HEK293T (cell line): ENCODE measurements at regions not wholly inside any gene's neighbourhood (a gene's known extent, or its start where the extent isn't known, plus 50 kb on each side); places are given as distances from the start of the nearest gene placed in this dataset.

Source experiments
- CTBP1 ChIP-seq: fragments of 450-650 bp; IDR thresholded peaks from 2 replicates; pipeline ENCODE4 v1.6.1; 2016; ENCODE audit warnings: borderline replicate concordance
- FOXA1 ChIP-seq: fragments of 450-650 bp; IDR thresholded peaks from 2 replicates; pipeline ENCODE4 v1.6.1; 2016; ENCODE audit warnings: mild to moderate bottlenecking
- HDGF ChIP-seq: fragments of 450-650 bp; IDR thresholded peaks from 2 replicates; pipeline ENCODE4 v1.6.1; 2017; ENCODE audit warnings: antibody characterized with exemption, borderline replicate concordance
- SP1 ChIP-seq: fragments of 450-650 bp; IDR thresholded peaks from 2 replicates; pipeline ENCODE4 v1.6.1; 2017

DNA sequence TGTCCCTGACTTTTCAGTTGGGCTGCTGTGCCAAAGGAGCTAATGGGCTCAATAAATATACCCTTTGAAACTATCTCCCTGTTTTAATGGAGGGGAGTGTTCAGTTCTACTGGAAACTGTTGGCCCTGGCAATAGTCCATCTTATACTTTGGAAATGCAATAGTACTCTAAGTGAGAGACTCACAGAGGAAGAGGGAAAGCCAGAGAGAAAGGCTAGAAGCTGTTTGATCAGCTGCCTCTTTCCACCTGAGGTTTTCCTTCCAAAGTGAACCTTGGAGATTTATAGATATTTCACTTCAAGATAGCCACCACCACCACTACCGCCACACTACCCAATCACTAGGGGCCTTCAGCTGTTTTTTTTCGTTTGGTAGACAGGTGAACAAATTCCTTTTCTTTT, 93.6 kb upstream of the CCDC91 start:
- TF ChIP-seq CTBP1 (no peak), HDGF (no peak), SP1 (no peak), FOXA1 (no peak)
